ENCODE measurements at regions not wholly inside any gene's neighbourhood (a gene's known extent, or its start where the extent isn't known, plus 50 kb on each side); places are given as distances from the start of the nearest gene placed in this dataset.

- in situ Hi-C loops (cut with HindIII; ENCODE audit: low sequenced_read_pairs), result no loop called here
These were observed 134.9 kb upstream of the ADARB2 start for GRCh38 chr10:1872151-1872726.

DNA sequence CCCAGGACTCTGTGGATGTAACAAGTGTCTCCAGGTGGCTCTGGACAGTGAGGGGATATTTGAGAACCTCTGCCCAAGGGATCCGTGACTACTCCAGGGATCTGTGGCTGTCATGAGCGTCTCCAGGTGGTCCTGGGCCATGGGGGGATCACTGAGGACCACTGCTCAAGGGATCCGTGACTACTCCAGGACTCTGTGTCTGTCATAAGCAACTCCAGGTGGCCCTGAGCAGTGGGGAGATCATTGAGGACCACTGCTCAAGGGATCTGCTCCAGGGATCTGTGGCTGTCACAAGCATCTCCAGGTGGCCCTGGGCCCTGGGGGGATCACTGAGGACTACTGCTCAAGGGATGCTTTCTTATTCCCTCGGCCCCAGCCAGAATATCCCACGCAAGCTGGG lies 133.2 kb upstream of the ADARB2 start:
- in situ Hi-C loops (cut with HindIII; ENCODE audit: low sequenced_read_pairs), result no loop called here

GRCh38 chr10:1869861-1870260 lies 132.5 kb upstream of the ADARB2 start:
- in situ Hi-C loops (cut with HindIII; ENCODE audit: low sequenced_read_pairs), result no loop called here

DNA sequence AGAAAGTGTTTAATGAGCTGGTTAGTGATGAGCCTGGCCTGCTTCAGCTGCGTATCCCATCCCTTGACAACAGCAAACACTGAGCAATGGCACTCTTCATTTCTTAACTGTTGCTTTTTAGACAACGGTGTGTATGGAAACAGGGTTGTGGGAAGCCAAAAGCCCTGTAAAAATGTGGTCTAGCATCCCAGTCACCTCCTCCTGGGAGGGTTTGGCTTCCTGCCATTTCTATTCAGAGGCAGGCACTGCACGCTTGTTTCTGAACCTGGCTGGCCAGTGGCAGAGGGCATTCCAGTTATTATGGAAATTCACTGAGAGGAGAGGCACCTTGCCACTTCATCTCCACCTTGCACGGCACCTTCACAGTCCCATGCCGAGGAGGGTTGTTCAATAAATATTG lies 123.0 kb upstream of the ADARB2 start:
- in situ Hi-C loops (cut with HindIII; ENCODE audit: low sequenced_read_pairs), result no loop called here

DNA sequence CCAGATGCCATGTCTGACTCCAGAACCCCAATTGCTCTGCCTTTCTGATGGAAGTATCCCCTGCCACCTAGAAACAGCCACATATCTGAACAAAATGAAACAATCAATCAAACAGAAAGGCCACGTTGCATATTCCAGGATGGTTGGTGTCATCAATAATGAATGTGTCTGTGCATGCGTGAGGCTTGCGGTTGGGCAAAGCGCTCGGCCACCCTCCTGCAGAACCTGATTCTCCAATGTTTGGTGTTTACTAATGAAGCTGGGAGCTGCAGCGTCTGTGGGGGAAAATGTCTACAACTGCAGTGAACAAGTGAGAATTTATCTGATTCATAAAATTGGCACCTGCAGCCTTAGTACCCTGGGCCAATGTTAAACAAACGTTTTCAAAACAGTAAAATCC lies 121.2 kb upstream of the ADARB2 start:
- in situ Hi-C loops (cut with HindIII; ENCODE audit: low sequenced_read_pairs), result no loop called here

- in situ Hi-C loops (cut with HindIII; ENCODE audit: low sequenced_read_pairs), result no loop called here
These were observed 120.7 kb upstream of the ADARB2 start for GRCh38 chr10:1858048-1858447.

DNA sequence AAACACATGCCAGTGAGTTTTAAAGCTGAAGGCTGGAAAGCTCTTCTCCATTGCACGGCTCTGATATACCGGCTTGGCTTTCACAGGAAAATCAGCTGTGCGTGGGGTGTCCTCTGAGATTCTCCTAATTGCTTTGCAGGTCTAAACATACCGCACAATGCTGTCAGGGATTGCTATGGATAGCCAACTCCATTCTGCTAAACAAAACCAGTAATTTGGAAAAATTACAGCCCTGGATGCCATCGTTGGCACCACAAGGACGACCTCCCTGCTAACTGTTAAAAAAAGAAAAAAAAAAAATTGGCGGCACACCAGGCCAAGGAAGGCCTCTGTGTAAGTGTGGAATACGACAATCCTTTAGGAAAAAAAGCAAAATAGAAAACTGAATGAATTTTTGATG lies 118.6 kb upstream of the ADARB2 start:
- in situ Hi-C loops (cut with HindIII; ENCODE audit: low sequenced_read_pairs), result no loop called here

DNA sequence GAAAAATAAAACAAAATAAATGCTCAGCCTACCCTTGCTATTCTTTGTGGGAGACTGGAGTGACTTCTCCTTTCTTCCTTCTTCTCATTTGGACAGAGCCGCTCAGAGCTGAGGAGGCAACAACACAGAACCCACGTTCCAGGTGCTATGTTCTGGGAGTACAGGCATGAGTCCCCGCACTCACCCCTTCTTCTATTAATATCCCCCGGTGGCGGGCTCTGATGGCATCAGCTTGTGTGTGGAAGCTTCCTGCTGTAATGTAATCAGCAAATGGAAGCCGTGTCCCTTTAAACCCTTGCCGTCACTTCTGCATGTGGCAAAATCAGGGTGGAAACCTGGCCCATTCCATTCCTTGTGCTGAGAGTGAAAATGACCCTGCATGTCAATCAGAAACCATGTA lies 116.9 kb upstream of the ADARB2 start:
- in situ Hi-C loops (cut with HindIII; ENCODE audit: low sequenced_read_pairs), result no loop called here

- in situ Hi-C loops (cut with HindIII; ENCODE audit: low sequenced_read_pairs), result no loop called here
These were observed 116.5 kb upstream of the ADARB2 start for GRCh38 chr10:1853801-1854200.

DNA sequence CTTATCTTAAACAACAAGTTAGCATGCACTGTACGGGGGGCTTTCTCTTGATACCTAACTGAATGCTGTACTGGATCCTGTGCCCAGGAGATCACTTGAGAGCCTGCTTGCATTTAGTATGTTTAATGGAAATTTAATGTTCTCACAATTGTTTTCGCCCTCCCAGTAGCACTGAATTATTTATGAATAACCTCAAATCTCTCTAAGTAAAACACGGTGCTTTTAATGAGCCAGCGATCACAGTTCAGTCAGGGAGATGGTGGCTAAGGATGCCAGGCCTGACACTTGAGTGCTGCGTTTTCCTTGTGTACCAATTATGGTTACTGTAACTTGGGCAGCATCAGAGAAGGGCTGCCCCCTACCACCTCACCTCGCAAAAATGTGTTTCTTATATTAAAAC lies 115.5 kb upstream of the ADARB2 start:
- in situ Hi-C loops (cut with HindIII; ENCODE audit: low sequenced_read_pairs), result no loop called here

GRCh38 chr10:1851762-1852161 lies 114.4 kb upstream of the ADARB2 start:
- in situ Hi-C loops (cut with HindIII; ENCODE audit: low sequenced_read_pairs), result no loop called here

DNA sequence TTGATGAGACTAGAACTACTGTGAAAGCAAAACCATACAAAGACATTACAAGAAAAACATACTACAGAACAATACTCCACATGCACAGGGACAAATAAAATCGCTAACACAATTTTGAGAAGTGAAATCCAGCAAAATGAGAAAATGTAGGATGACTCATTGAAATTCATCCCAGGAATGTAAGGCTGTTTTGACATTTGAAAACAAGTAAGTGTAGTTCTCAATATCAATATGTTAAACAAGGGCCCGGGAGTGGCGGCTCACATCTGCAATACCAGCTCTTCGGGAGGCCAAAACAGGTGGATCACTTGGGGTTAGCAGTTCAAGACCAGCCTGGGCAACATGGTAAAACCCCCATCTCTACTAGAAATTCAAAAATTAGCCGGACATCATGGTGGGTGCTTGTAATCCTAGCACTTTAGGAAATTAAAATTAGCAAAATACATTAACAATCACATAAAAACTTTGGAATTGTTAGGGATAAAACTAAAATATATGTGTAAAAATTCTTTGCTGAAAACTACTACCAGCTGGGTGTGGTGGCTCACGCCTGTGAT lies 113.7 kb upstream of the ADARB2 start:
- in situ Hi-C loops (cut with HindIII; ENCODE audit: low sequenced_read_pairs), result no loop called here

DNA sequence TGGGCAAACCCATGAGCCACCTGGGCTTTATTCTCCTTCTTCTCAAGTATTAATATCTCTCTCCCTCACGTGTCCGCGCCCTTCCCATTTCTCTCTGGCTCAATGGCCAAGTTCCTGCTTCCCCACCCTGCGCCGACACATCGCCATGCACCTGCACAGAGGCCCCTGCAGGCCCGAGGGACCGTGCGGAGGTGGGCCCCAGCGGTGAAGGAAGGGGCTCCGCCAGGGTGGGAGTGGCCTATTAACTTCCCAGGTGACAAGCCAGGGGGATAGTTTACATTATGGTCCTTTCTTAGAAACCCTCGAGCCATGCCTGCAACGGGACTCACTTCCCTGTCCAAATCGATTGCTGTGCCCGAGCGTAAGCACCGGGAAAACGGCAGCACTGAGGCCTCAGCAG lies 110.0 kb upstream of the ADARB2 start:
- in situ Hi-C loops (cut with HindIII; ENCODE audit: low sequenced_read_pairs), result no loop called here

- in situ Hi-C loops (cut with HindIII; ENCODE audit: low sequenced_read_pairs), result no loop called here
These were observed 108.7 kb upstream of the ADARB2 start for GRCh38 chr10:1846032-1846431.

- in situ Hi-C loops (cut with HindIII; ENCODE audit: low sequenced_read_pairs), result no loop called here
These were observed 104.4 kb upstream of the ADARB2 start for GRCh38 chr10:1841759-1842158.

DNA sequence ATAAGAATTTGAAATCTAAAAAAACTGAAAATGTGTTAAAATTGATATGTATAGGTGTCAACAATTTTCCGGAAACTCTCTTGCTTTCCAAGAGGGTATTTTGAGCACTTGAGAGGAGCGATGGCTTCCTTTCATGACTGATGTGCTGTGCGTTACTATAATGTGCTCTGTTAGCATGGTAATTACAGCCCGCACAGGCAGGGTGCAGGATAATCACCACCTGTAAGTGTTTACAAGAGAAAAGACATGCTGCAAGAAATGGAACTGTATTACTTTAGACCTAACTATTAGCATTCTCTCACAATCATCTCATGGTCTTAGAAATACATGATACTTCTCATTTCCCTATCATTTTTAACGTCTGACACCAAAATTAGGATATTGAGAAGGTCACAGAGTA lies 92.4 kb upstream of the ADARB2 start:
- in situ Hi-C loops (cut with HindIII; ENCODE audit: low sequenced_read_pairs), result no loop called here

DNA sequence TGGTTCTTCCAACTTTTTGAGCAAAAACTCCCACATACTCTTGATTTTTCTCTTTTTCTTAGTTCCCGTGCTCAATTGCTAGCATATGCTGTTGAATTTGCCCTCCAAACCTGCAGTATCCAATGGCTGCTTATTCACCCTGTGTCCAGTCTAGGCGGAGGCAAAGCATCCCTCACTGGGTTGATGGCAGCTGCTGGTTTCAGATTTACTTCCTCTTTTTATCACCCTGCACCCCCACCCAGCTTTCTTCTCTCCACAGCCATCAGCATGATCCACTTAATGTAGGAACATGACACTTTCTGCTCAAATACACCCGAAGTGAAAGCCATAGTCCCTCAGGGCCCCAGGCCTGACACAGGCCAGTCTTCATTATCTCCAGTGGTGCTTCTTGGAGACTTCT lies 87.6 kb upstream of the ADARB2 start:
- in situ Hi-C loops (cut with HindIII; ENCODE audit: low sequenced_read_pairs), result no loop called here

GRCh38 chr10:1814556-1814955 lies 77.2 kb upstream of the ADARB2 start:
- in situ Hi-C loops (cut with HindIII; ENCODE audit: low sequenced_read_pairs), result no loop called here

- in situ Hi-C loops (cut with HindIII; ENCODE audit: low sequenced_read_pairs), result no loop called here
These were observed 71.9 kb upstream of the ADARB2 start for GRCh38 chr10:1809139-1809741.

GRCh38 chr10:1807924-1808323 lies 70.6 kb upstream of the ADARB2 start:
- in situ Hi-C loops (cut with HindIII; ENCODE audit: low sequenced_read_pairs), result no loop called here

DNA sequence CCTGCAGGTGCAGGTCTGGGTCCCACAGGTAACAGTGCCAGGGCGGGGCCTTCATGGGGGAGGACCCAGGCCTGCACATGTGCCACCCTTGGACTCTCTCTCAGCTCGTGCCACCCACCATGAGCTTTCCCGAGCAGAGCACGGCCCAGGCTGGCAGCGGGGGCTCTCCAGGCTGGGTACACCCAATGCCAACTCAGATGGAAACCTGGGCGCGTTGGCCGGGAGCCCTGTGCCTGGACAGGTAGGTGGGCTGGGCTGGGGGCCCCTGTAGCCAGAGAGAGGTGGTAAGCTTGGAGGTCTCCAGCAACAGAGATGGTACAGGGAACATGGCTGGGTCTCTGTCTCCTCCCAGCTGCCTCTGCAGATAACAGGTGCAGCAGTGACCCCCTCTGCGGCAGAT lies 69.9 kb upstream of the ADARB2 start:
- in situ Hi-C loops (cut with HindIII; ENCODE audit: low sequenced_read_pairs), result no loop called here

GRCh38 chr10:1802413-1802812 lies 65.1 kb upstream of the ADARB2 start:
- in situ Hi-C loops (cut with HindIII; ENCODE audit: low sequenced_read_pairs), result no loop called here

DNA sequence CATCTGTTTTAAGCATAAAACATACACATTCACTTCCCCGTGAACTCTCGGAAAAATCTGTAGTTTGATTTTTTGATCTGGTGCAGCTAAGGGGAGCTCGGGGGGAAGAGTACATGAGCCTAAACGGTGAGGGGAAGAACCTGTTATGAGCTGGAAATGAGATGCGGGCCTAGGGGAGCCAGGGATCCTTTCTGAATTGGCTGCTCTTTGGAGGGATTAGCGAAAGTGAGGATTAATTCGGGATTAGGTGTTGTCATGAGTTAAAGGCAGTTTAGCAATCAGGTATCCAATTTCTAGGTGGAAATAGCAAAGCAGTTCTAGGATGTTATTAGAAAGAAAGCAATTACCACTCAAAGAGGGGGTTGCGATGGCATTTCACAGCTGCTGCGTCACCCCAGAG lies 51.1 kb upstream of the ADARB2 start:
- in situ Hi-C loops (cut with HindIII; ENCODE audit: low sequenced_read_pairs), result no loop called here
